ENCODE measurements at regions not wholly inside any gene's neighbourhood (a gene's known extent, or its start where the extent isn't known, plus 50 kb on each side); places are given as distances from the start of the nearest gene placed in this dataset.
"Not testable (repeated sequence)": the region's sequence is repeated elsewhere in the genome, so short reads cannot be mapped to it uniquely, and the experiment has no call there.

DNA sequence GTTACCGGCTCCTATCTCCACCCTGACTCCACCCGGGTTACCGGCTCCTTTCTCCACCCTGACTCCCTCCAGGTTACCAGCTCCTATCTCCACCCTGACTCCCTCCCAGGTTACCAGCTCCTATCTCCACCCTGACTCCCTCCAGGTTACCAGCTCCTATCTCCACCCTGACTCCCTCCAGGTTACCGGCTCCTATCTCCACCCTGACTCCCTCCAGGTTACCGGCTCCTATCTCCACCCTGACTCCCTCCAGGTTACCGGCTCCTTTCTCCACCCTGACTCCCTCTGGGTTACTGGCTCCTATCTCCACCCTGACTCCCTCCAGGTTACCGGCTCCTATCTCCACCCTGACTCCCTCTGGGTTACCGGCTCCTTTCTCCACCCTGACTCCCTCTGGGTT, 97.9 kb upstream of the RBM19 start:
- H3K27me3 ChIP-seq (ENCODE audit: control insufficient read depth, insufficient read depth, low read length); DNase-seq (ENCODE audit: low read depth in 4 of 6, low spot score in 6 of 6); H3K9me3 ChIP-seq (ENCODE audit: control insufficient read depth, insufficient read depth, low read length); H3K27ac ChIP-seq (ENCODE audit: low read depth, low read length); H3K4me3 ChIP-seq (ENCODE audit: low read depth, low read length); H3K4me1 ChIP-seq (ENCODE audit: control insufficient read depth, insufficient read depth, low read length); H3K36me3 ChIP-seq (ENCODE audit: control insufficient read depth, insufficient read depth, low read length): not testable (repeated sequence)
- 88% methylated on average over 5 of the region's 8 CpGs for WGBS (ENCODE audit: insufficient coverage)

- Histone ChIP-seq H3K27ac (ENCODE audit: low read depth, low read length) (no peak overlapping the region), H3K27me3 (ENCODE audit: control insufficient read depth, insufficient read depth, low read length) (no peaks in the 10 kb centered on the region), H3K4me1 (ENCODE audit: control insufficient read depth, insufficient read depth, low read length) (no peaks in the 10 kb centered on the region), H3K36me3 (ENCODE audit: control insufficient read depth, insufficient read depth, low read length) (no peaks in the 10 kb centered on the region), H3K9me3 (ENCODE audit: control insufficient read depth, insufficient read depth, low read length) (no peaks in the 10 kb centered on the region), H3K4me3 (ENCODE audit: low read depth, low read length) (no peak overlapping the region)
- WGBS (ENCODE audit: insufficient coverage) = 89% methylated on average over 1 of the region's 3 CpGs
- no peak for DNase-seq (ENCODE audit: low read depth in 4 of 6, low spot score in 6 of 6)
These were observed 97.3 kb upstream of the RBM19 start for GRCh38 chr12:114063435-114063834.

DNA sequence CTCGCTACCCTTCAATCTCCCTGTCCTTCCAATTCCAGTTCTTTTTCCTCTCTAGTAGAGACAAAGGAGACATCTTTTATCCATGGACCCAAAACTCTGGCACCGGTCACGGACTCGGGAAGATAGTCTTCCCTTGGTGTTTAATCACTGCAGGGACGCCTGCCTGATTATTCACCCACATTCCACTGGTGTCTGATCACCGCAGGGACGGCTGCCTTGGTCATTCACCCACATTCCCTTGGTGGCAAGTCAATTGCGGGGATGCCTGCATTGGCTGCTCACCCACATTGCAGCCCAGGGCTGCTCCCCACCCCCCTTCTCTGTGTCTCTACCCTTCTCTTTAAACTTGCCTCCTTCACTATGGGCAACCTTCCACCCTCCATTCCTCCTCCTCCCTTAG, 90.2 kb upstream of the RBM19 start:
- H3K4me1 ChIP-seq (ENCODE audit: control insufficient read depth, insufficient read depth, low read length); H3K4me3 ChIP-seq (ENCODE audit: low read depth, low read length); H3K27me3 ChIP-seq (ENCODE audit: control insufficient read depth, insufficient read depth, low read length); DNase-seq (ENCODE audit: low read depth in 4 of 6, low spot score in 6 of 6); H3K27ac ChIP-seq (ENCODE audit: low read depth, low read length); H3K36me3 ChIP-seq (ENCODE audit: control insufficient read depth, insufficient read depth, low read length); H3K9me3 ChIP-seq (ENCODE audit: control insufficient read depth, insufficient read depth, low read length): not testable (repeated sequence)
- WGBS (ENCODE audit: insufficient coverage) = 77% methylated on average over 8 of the region's 8 CpGs

DNA sequence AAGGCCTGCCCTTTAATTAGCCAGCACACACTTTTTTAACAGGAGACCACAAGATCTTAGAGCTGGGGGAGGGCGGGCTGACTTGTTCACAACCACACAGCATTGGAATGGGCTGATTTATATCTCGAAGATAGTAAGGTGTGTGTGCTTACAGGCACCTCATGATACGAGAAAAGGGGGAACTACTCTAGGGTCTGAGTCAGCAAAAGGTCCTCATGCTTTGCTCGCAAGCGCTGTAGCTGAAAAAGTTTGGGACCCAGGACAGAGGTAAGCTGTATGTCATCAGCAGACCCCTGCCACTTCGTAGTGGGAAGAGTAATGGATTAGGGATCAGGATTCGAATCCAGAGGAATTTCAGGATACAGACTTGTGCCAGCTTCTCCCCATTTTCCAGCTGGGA, 88.9 kb upstream of the RBM19 start:
- no peaks in the 10 kb centered on the region for H3K27me3 ChIP-seq (ENCODE audit: control insufficient read depth, insufficient read depth, low read length)
- no peaks in the 10 kb centered on the region for H3K4me1 ChIP-seq (ENCODE audit: control insufficient read depth, insufficient read depth, low read length)
- no peaks in the 10 kb centered on the region for H3K9me3 ChIP-seq (ENCODE audit: control insufficient read depth, insufficient read depth, low read length)
- no peak overlapping the region for H3K4me3 ChIP-seq (ENCODE audit: low read depth, low read length)
- DNase-seq (ENCODE audit: low read depth in 4 of 6, low spot score in 6 of 6) = no peak
- WGBS (ENCODE audit: insufficient coverage) = 89% methylated on average over 5 of the region's 7 CpGs
- H3K27ac ChIP-seq (ENCODE audit: low read depth, low read length) = no peak overlapping the region
- H3K36me3 ChIP-seq (ENCODE audit: control insufficient read depth, insufficient read depth, low read length) = no peaks in the 10 kb centered on the region

GRCh38 chr12:114046236-114046998, 80.3 kb upstream of the RBM19 start:
- no peak for DNase-seq (ENCODE audit: low read depth in 4 of 6, low spot score in 6 of 6)
- 40% methylated on average over 2 of the region's 6 CpGs for WGBS (ENCODE audit: insufficient coverage)
- Histone ChIP-seq H3K4me3 (ENCODE audit: low read depth, low read length) (no peak overlapping the region), H3K27me3 (ENCODE audit: control insufficient read depth, insufficient read depth, low read length) (no peaks in the 10 kb centered on the region), H3K36me3 (ENCODE audit: control insufficient read depth, insufficient read depth, low read length) (no peaks in the 10 kb centered on the region), H3K9me3 (ENCODE audit: control insufficient read depth, insufficient read depth, low read length) (no peaks in the 10 kb centered on the region), H3K27ac (ENCODE audit: low read depth, low read length) (no peak overlapping the region), H3K4me1 (ENCODE audit: control insufficient read depth, insufficient read depth, low read length) (no peaks in the 10 kb centered on the region)

GRCh38 chr12:114045349-114045748, 79.2 kb upstream of the RBM19 start:
- no peak overlapping the region for H3K27ac ChIP-seq (ENCODE audit: low read depth, low read length)
- no peaks in the 10 kb centered on the region for H3K27me3 ChIP-seq (ENCODE audit: control insufficient read depth, insufficient read depth, low read length)
- 46% methylated on average over 7 of the region's 7 CpGs for WGBS (ENCODE audit: insufficient coverage)
- no peaks in the 10 kb centered on the region for H3K4me1 ChIP-seq (ENCODE audit: control insufficient read depth, insufficient read depth, low read length)
- no peak overlapping the region for H3K4me3 ChIP-seq (ENCODE audit: low read depth, low read length)
- no peaks in the 10 kb centered on the region for H3K36me3 ChIP-seq (ENCODE audit: control insufficient read depth, insufficient read depth, low read length)
- peak in 2 of 6 donors; percentile 7 to 8 for DNase-seq (ENCODE audit: low read depth in 4 of 6, low spot score in 6 of 6)
- H3K9me3 ChIP-seq (ENCODE audit: control insufficient read depth, insufficient read depth, low read length) = no peaks in the 10 kb centered on the region

GRCh38 chr12:114041590-114041989, 75.5 kb upstream of the RBM19 start:
- no peaks in the 10 kb centered on the region for H3K9me3 ChIP-seq (ENCODE audit: control insufficient read depth, insufficient read depth, low read length)
- no CpG with 5 or more reads among the region's 1 CpG for WGBS (ENCODE audit: insufficient coverage)
- H3K36me3 ChIP-seq (ENCODE audit: control insufficient read depth, insufficient read depth, low read length) = no peaks in the 10 kb centered on the region

DNA sequence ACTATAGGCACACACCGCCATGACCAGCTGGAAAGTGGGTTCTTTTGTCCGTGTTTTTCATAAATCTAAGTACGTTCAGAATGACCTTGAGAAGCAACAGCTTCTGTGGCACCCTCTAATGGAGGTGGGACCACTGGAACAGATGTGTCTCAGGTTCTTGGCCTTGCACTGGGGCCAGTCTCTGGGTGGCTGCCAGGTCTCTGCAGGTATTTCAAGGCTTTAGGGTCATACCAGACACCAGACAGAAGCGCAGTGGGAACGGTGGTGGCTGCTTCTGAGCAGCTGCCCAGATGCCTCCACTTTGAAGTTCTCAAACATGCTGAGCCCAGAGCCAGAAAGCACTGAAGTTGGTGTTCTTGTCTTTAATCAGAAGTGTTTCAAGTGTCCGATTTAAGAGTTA, 75.0 kb upstream of the RBM19 start:
- H3K36me3 ChIP-seq (ENCODE audit: control insufficient read depth, insufficient read depth, low read length) = no peaks in the 10 kb centered on the region
- H3K9me3 ChIP-seq (ENCODE audit: control insufficient read depth, insufficient read depth, low read length) = no peaks in the 10 kb centered on the region
- no peak overlapping the region for H3K27ac ChIP-seq (ENCODE audit: low read depth, low read length)
- peaks cover 3% of the 10 kb centered on the region for H3K27me3 ChIP-seq (ENCODE audit: control insufficient read depth, insufficient read depth, low read length)
- WGBS (ENCODE audit: insufficient coverage) = 79% methylated on average over 5 of the region's 6 CpGs
- no peaks in the 10 kb centered on the region for H3K4me1 ChIP-seq (ENCODE audit: control insufficient read depth, insufficient read depth, low read length)
- no peak for DNase-seq (ENCODE audit: low read depth in 4 of 6, low spot score in 6 of 6)
- H3K4me3 ChIP-seq (ENCODE audit: low read depth, low read length) = no peak overlapping the region

More at GRCh38 chr12:114041590-114041989, 75.5 kb upstream of the RBM19 start:
- Histone ChIP-seq H3K27ac (ENCODE audit: low read depth, low read length) (no peak overlapping the region), H3K27me3 (ENCODE audit: control insufficient read depth, insufficient read depth, low read length) (peaks cover 3% of the 10 kb centered on the region), H3K4me1 (ENCODE audit: control insufficient read depth, insufficient read depth, low read length) (no peaks in the 10 kb centered on the region), H3K4me3 (ENCODE audit: low read depth, low read length) (no peak overlapping the region)
- no peak for DNase-seq (ENCODE audit: low read depth in 4 of 6, low spot score in 6 of 6)

DNA sequence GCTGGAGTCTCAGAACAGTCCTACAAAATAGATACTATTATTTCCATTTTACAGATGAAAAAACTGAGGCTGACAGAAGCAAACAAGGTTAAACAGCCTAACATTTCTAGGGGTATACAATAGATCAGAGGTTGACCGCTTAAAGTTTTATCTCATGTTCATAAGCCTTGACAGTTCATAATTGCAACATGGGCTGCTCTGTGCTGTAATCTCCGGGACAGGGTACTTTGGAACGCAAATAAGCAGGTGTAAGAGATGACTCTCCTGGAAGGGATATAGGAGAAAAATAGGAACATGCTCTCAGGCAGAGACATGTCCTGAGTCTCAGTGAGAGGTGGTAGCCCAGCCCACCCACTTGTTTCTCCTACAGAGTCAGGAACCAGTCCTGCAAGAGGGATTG, 72.8 kb upstream of the RBM19 start:
- peaks cover 6% of the 10 kb centered on the region for H3K27me3 ChIP-seq (ENCODE audit: control insufficient read depth, insufficient read depth, low read length)
- 97% methylated on average over 3 of the region's 3 CpGs for WGBS (ENCODE audit: insufficient coverage)
- no peaks in the 10 kb centered on the region for H3K36me3 ChIP-seq (ENCODE audit: control insufficient read depth, insufficient read depth, low read length)
- H3K9me3 ChIP-seq (ENCODE audit: control insufficient read depth, insufficient read depth, low read length) = no peaks in the 10 kb centered on the region
- no peaks in the 10 kb centered on the region for H3K4me1 ChIP-seq (ENCODE audit: control insufficient read depth, insufficient read depth, low read length)
- no peak overlapping the region for H3K27ac ChIP-seq (ENCODE audit: low read depth, low read length)
- no peak for DNase-seq (ENCODE audit: low read depth in 4 of 6, low spot score in 6 of 6)
- H3K4me3 ChIP-seq (ENCODE audit: low read depth, low read length) = no peak overlapping the region

- 100% methylated on average over 1 of the region's 3 CpGs for WGBS (ENCODE audit: insufficient coverage)
- H3K4me1 ChIP-seq (ENCODE audit: control insufficient read depth, insufficient read depth, low read length) = no peaks in the 10 kb centered on the region
These were observed 66.7 kb upstream of the RBM19 start for GRCh38 chr12:114032801-114033200.

More at GRCh38 chr12:114032801-114033200, 66.7 kb upstream of the RBM19 start:
- H3K27ac ChIP-seq (ENCODE audit: low read depth, low read length) = no peak overlapping the region
- no peak overlapping the region for H3K4me3 ChIP-seq (ENCODE audit: low read depth, low read length)
- H3K27me3 ChIP-seq (ENCODE audit: control insufficient read depth, insufficient read depth, low read length) = peaks cover 3% of the 10 kb centered on the region
- no peaks in the 10 kb centered on the region for H3K9me3 ChIP-seq (ENCODE audit: control insufficient read depth, insufficient read depth, low read length)
- DNase-seq (ENCODE audit: low read depth in 4 of 6, low spot score in 6 of 6) = no peak
- no peaks in the 10 kb centered on the region for H3K36me3 ChIP-seq (ENCODE audit: control insufficient read depth, insufficient read depth, low read length)
